PC-9 (cell line): ENCODE measurements at regions not wholly inside any gene's neighbourhood (a gene's known extent, or its start where the extent isn't known, plus 50 kb on each side); places are given as distances from the start of the nearest gene placed in this dataset.

Source experiments
- CTCF ChIP-seq: fragments of 200-600 bp; sonication (generic); conservative IDR thresholded peaks from 2 replicates; pipeline ENCODE4 v1.6.1; 2017; ENCODE audit warnings: mixed run types, antibody characterized with exemption, mild to moderate bottlenecking, moderate library complexity
- EZH2 ChIP-seq: fragments of 200-600 bp; sonication (generic); IDR thresholded peaks from 2 replicates; pipeline ENCODE4 v1.8.0; 2017; ENCODE audit warnings: antibody characterized with exemption, low read depth

GRCh38 chr3:193894121-193894863 lies 241.7 kb upstream of the HES1 start:
- TF ChIP-seq CTCF (no peak), EZH2 (no peak)
